NCI-H2171 (cell line): ENCODE measurements at regions not wholly inside any gene's neighbourhood (a gene's known extent, or its start where the extent isn't known, plus 50 kb on each side); places are given as distances from the start of the nearest gene placed in this dataset.

Experiments
- DNase-seq: peaks from one replicate; lab custom pipeline; 2025; lab: John Stamatoyannopoulos, UW

DNA sequence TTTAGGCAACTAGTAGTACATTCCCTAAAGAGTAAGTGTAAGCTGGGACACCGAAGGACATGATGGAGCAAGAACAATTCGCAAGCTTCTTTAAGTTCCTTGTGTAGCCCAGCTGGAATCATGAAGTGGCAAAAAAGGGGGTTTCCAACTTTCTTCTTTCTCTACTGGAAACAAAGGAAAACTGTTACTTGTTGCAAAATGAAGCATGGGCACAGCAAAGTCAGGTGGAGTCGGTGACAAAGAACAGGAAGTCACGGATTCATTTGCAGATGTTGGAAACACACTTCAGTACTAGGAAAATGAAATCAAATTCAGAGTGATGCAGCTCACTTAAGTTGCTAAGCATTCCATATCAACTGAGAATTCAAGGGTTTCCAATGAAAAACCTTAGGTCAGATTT, 706.9 kb upstream of the STXBP6 start:
- no peak for DNase-seq

GRCh38 chr14:25753130-25753529, 703.2 kb upstream of the STXBP6 start:
- no peak for DNase-seq

DNA sequence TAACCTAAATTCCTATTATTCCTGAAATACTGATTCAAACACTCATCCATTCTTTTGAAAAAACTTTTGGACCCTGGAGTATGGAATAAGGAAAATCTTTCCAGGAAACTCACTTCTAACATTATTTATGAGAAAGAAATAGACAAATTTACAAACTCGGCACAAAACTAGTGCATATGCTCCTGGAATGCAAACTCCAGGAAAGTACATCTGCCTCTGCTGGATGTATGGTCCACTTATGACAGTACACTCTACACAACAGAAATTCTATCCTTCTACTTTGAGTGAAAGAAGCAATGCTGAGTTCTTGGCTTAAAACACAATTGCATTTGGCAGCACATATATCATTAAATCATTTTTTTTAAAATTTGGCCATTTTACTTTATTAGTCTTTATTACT, 700.5 kb upstream of the STXBP6 start:
- no peak for DNase-seq
